GM19238 (cell line): ENCODE measurements at regions not wholly inside any gene's neighbourhood (a gene's known extent, or its start where the extent isn't known, plus 50 kb on each side); places are given as distances from the start of the nearest gene placed in this dataset.

Experiments
- DNase-seq: peaks from one replicate; pipeline ENCODE4 v3.0.0; 2011; ENCODE audit warnings: low spot score; ENCODE audit not compliant: insufficient read length

DNA sequence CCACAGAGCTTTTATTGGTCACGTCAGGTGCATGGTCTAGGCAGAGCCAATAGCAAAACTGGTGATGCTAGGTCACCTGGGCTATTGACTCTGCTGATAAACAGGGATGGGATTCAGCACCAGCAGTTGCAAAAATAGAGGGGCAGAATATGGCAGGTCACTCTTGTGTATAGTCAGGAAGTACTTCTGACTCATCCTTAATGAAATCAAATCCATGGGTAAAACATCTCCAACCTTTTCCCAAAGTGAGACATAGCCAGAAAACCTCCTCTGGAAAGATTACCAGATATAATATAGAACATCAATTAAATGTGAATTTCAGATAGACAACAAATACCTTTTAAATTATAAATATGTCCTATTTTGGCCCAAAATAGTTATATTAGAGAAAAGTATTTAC is 383.2 kb downstream of the METTL15 start:
- no peak for DNase-seq

DNA sequence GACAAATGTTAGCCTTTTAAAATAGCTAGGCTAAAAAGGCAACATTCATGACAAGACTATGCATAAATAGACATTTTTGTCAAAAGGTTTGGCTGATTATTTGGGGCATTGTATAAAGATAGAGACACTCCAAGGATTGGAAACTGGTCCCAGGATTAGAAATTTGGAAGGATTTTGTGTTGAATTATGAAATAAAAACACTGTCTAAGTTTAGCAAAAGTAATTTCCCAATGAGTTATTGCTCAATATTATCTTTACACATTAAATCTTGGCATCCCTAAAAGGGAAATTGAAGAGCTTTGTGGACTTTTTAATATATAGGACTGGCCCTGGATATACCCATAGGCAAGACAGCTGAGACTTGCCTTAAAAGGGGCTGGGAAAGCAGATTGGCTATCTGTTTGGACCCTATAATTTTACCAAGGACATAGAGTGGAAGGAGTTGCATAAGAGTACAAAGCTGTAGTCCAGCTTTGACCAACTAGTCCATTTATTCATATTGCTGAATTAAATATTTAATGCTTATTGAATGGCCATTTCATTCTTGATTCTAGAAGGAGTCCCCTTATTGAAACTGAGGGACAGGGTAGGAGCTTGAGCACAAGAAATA is 382.7 kb downstream of the METTL15 start:
- no peak for DNase-seq

DNA sequence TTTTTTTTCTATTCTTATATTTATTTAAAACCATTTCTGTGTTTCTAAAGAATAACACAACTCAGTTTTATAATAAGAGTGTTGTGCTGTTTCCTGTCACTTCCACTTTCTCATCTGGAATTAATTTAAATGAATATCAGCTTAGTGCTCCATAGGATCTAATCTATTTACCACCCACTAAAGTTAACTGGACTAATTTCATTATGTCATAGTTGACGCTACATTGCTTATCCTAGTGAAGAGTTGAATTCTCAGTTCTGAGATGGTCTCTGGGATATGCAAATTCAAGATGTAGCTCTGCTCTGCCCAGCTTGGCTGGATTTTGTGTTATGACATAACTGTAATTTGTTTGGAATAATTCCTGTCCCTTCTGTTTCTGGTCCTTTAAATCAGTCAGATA is 380.1 kb downstream of the METTL15 start:
- no peak for DNase-seq

DNA sequence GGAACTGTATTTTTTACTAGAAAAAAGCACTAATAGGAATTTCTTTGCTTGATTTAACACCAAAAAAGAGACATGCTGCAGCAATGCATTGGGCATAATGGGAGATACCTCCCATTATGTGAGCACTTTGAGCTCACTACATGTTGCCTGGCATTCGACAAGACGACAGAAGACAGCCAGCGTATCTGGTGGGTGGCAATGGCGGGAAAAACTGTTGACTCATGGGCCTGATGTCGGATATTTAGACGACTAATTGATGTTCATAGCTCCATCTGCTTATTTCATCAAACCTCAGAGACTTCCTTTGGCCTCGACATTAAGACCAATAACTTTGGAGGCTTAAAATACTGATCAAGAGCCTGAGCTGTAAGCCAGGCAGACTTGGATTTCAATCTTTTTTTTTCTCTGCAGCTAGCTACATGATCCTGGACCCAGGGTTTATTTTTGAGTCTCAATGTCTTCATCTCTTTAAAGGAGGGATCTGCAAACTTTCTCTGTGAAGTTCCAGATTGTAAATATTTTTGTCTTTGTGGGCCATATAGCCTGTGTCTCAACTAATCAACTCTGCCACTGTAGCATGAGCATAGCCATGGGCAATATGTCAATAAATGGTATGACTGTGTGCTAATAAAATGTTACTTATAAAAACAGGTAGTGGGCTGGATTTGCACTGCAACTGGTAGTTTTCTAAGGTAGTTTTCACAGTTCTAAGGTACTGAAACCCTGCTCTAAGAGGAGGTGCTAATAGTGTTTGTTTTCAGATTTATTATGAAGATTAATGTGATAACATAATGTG is 375.1 kb downstream of the METTL15 start:
- DNase-seq, result no peak

DNA sequence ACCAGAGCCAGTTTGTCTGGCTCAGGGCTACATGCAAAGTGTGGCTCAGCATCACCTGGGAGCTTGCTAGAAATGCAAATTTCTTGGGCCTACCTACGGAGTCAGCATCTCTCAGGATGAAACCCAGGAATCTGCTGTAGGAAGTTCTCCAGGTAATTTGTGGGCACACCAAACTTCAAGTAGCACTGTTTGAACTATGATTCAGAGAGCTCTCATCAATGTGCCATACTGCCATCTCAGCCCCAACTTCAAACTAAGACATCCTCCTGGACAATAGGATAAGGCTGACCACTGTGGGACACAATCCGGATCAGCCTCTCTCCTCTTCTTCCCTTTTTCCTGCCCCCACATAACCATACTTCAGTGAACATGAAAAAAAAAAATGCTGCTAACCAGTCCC is 374.5 kb downstream of the METTL15 start:
- DNase-seq, result no peak

DNA sequence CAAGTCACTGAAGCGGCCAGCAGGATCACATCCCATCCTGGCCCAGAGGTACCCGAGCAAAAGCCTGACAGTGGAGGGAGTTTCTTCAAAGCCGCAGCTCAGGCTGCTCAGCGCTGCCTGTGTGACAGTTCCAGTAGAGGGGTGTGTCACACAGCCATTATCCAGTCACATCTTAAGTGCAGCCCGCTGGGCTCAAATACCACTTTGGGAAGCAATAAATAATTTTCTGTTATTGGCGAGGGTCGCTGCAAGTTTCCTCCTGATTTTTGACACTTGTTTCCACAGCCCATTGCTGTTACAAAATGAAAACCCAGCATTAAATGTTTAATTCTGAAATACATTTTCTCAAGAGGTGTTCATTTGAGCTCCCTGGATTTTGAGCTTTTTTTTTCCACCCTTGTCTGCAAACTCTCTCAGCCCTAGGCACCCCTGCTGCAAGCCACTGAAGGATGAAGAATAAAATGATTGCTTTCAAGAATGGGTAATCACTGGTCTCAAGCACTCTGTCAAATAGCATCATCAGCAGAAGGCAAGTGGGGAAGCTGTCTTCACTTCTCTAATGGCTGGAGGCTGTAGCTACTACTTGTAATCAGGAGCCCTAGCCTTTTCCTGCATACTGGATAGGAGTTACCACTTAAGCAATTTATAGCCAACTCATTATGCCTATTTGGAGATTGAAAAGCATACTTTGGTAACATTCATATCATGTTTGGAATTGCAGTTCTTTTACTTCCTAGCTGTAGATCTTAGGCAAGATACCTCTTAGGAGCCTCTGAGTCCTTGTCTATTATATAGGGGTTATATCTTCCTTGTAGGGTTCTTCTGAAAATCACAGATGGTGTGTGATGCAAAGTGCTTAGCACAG is 373.7 kb downstream of the METTL15 start:
- DNase-seq, result no peak

DNA sequence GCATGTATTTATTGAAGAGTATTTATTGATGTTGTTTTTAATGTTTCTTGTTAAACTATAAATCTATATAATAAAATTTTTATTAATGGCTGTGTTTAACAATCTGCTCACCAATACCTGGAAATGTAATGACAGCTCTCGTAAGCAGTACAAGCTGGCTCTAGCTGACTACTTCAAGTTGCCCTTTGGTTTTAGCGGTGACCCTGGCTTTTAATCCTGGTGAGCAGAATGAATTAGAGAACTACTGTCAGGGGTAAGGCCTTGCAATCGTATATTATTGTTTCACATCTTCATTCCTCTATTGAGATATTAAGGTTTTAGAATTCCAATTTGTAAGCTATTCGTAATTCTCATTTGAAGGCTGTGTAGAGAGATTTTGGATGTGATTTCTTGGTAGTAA is 372.2 kb downstream of the METTL15 start:
- no peak for DNase-seq

DNA sequence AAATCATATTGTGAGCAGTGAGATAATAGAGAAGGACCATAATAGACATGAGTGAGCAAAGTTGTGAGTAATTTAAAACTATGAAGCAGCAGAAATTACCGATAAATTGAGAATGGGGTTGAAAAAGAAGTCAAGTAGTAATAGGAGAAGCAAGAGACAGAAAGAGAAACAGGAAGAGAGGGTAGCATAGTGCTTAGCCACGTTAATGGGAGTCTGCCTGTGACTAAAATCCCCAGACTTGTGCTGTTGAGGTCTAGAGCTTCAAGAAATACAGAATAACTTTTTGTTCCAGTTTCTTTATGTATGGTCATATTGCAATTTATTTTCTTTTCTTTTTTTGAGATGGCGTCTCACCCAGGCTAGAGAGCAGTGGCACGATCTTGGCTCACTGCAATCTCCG is 368.7 kb downstream of the METTL15 start:
- no peak for DNase-seq

DNA sequence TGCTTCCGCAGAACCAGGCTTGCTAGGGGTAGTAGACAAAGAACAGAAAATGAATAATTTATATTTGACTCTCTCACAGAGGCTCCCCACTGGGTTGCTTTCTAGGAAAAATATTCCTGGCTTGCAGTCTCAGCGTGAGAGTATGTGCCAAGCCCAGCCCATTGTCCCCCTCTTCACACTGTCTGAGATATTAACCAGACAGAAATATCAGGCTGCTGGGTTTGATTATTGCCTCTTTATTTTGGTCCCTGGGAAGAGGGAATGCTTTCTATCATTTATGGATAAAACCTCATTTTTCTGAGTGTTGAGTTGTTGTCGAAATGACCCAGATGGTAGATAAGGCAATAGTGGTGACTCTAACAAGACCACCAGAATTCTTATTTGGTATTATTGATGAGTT is 367.9 kb downstream of the METTL15 start:
- no peak for DNase-seq

DNA sequence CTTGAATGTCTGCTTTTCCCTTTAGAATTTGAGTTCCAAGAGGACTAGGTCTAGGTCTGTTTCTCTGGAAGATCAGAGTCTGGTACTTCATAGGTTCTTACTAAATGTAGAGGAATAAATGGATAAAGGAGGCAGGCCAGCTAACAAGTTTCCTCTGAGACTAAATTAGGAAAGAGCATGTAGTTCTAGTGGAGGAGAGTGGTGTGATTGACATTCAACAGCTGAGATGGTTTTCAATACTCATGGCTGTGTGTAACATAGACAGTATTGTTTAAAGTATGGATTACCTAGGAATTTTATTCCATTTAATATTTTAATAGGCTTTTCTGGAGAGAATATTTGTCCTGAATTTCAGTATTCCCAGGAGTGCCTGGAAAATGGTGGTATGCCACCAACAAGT is 364.7 kb downstream of the METTL15 start:
- DNase-seq, result no peak

DNA sequence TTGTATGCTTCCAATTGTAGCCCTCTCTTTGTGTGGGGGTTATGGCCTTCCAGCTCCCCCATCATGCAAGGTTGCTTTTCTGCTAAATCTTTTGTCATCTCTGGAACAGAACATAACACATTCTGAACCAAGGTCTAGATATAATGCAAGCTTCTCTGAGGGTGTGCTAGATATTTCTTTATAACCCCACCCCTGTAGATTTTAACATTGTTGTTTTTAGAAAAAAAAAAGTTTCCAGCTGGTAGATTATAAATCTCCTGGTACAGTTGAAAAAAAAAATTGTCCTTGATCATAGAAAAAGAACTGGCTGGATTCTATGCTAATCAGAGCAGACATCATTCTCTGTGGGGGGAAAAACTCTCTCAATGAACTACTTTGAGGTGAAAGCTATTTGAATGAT is 363.3 kb downstream of the METTL15 start:
- no peak for DNase-seq

DNA sequence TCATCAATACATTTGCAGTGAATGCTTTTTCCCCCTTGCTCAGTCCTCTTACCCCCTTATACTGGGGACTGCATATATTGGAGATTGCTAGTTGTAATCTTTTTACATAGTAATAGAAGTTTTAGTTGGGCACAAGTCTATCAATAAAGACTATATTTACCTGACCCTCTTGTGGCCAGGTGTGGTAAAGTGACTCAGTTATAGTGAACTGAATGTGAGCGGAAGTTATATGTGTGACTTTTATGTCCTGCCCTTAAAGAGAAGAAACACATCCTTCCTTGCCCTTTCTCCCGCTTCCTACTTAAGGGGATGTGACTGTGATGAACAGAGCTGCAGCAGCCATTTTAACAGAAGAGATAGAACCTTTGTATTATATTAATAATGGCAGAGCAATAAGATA is 362.0 kb downstream of the METTL15 start:
- DNase-seq, result no peak

DNA sequence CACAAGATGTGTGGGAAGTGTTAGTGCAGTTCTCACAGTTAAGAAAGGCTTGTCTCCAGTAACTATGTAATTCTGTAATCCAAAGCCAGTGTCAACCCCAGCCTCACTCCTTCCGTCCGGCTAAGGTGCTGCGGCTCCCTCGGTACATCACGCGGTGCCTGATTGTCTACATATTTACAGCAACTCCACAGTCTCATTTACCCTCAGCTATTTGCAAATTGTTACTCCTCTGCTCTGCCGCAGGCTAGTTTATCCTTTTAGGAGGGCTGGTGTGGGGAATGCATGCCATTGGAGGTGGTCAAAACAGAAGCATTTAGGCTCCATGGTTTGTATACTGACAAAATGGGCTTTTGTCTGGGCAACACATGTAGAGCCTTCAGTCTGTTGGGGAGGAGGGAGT is 358.3 kb downstream of the METTL15 start:
- no peak for DNase-seq

DNA sequence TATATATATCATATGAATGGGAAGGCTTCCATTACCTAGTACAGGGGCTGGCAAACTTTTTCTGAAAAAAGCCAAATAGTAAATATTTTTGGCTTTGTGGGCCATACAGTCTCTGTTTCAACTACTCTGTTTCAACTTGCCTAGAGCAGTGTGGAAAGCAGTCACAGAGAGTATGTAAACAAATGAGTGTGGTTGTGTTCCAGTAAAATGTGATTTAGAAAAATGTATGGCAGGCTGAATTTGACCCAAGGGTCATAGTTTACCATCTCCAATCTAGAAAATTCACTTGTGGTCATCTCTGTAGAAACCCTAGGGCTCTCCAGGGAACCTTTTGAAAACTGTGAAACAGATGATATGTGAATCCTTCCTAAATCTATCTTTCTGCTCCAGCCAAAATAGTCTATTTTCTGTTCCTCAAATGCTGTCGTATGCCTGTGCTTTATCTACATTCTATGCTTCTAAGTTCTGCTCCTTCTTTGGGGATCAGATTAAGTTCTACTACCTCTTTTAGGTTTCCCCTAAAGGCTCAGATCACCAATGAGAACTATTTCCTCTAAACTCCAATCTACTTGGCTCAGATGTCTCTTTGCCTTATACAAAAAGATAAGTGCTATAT is 356.2 kb downstream of the METTL15 start:
- no peak for DNase-seq

DNA sequence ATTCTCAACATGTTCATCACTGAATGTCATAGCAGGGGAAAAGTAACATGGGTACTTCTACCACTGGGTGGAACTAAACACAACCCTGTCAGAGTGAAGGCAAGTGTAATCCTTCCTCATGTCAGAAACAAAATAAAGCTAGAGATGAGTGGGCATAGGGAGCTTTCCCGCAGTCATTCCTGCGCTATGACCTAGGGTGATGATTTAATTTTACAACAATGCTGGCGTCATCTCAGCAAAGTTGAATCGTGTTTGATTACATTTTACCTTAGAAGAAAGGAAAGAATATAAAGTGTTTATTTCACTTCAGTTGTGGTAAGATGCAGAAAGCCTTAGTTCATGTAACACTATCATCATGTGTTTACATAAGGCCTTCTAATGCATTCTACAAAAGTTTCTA is 355.6 kb downstream of the METTL15 start:
- no peak for DNase-seq

DNA sequence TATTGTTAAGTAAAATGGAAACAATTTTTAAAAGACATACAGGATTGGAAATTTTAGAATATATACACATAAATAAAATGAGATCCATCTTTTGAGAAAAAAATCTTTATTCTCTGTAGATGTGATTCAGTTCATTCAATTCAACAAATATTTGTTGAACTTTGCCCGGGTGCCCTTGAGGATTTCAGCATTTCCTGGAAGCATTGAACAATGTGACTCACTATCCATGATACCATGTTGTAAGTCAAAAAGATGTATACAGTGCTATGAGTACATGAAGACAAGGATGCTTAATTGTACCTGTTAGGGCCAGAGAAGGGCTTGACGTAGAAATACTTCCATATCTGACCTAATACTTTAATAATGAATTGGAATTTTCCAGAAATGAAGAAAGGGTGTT is 353.7 kb downstream of the METTL15 start:
- DNase-seq, result no peak

DNA sequence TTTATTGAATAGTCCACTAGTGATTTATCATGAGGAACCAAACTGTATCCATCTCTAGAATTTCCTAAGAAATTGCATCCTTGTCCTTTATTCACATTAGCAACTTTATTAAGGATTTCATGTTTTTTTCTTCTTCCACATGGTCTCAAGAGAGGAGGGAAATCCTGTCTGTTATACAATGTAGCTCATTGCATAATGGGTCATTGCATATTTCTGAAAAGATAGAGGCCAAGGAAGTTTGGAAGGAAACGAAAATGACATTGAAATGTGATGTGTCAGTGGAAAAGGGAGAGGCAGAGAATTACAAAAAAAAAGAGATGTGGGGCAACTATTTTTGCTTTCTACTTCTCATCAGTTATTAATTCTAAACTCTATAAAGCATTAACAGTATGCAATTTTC is 353.1 kb downstream of the METTL15 start:
- no peak for DNase-seq

DNA sequence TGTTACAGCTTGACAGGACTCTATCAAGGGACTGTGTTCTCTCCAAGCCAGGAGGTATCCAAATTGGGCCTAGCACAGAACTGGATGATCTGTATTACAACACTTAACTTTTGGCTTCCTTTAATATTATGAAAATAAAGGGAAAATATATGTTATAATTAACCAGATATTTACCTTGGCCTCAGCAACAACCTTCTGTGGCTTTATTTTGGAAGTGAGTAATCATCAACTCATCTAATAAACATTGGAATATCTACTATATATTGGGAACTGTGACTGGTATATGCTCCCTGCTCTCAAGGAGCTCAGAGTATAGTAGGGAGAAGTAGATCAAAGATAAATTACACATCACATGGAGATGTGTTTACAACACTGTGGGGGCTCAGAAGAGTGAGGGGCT is 352.2 kb downstream of the METTL15 start:
- DNase-seq, result no peak

DNA sequence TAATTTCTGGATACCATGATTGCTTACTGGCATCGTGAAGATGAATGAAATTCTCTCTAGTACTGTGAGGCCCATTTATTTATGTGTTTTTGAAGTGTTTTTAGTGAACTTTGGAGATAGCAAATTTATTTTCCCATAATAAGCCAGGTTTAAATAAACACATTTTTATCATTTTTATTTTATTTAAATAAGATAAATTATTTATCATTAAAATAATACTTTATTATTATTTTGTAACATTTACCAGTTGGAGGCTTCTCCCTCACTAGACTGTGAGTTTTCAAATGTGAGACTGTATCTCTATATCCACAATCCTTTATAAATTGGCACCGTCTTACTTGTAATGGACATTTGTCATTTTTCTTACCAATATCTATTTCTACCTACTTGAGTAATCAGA is 351.7 kb downstream of the METTL15 start:
- DNase-seq, result no peak

DNA sequence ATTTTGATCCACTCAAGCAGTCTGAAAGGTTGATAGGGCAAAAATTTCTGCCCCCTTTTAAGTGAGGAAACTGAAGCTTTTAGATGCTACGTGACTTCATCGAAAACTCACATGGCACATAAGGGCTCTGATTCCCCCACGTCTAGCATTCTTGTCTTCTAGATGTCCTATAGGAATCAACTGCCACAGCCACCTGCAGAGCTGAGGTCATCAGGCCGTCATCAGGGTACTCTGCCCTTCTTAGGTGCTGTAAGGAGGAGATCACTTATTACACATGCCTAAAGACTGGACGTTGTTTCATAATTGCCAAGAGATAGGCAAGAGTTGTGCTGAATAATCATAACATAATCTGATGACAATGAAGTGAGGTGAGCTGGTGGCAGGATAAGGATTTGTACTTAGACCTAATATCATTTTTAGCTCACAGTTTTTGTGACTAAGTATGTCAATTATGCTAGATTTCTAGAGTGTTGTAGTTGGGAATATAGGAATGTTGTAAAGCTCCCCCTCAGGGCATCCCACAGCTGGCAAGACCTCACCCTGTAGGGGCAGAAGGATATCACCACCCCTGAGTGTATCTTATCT is 349.4 kb downstream of the METTL15 start:
- DNase-seq, result no peak

DNA sequence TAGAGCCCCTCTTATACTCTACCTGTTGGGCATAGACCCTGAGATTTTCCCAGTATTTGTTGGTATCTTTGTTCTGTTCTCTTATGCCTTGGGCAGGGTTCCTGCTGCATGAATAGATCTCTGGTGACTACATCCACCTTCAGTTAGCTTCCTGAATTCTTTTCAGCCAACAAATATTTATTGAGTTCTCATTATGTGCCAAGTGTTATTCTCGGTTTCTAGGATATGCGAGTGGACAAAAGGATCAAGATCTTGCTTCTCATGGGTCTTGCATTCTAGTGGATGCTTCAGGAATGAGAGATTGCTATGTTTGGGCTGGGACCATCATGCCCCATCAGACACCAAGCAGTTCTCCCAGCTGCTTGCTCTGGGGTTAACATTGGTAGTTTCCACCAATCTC is 340.0 kb downstream of the METTL15 start:
- no peak for DNase-seq

DNA sequence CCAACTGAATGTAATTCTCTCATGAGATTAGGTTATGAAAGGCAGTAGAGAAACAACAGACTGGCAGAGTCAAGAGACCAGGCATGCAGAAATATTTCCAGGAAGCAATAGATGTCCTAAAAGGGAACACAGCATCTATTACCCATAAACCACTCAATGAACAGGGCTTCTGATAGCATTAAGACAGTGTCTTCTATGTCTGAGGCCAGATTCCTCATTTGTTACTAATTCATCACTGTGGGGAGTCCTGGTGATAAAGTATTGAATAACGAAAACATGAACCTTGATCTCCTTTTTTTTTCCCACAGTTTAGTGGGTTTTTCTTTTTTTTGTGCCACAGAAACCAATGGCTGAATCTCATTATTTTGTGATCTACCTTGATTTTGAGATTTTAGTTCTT is 339.0 kb downstream of the METTL15 start:
- DNase-seq, result no peak
